ENCODE measurements at regions not wholly inside any gene's neighbourhood (a gene's known extent, or its start where the extent isn't known, plus 50 kb on each side); places are given as distances from the start of the nearest gene placed in this dataset.

GRCh38 chr4:20050768-20051167, 200.9 kb upstream of the SLIT2 start:
- no peak overlapping the region for H3K4ac ChIP-seq (ENCODE audit: low read depth, low read length)
- no peaks in the 10 kb centered on the region for H3K36me3 ChIP-seq (ENCODE audit: control insufficient read depth in 1 of 2, insufficient read depth in 2 of 2, low read length in 2 of 2)
- no peak overlapping the region for H2BK12ac ChIP-seq (ENCODE audit: low read length)
- H3K9ac ChIP-seq (ENCODE audit: low read length), result no peak overlapping the region
- no peaks in the 10 kb centered on the region for H3K4me1 ChIP-seq (ENCODE audit: control insufficient read depth in 1 of 2, insufficient read depth in 2 of 2, low read length in 2 of 2)
- no peak overlapping the region for H3K18ac ChIP-seq (ENCODE audit: low read length)
- H3K4me2 ChIP-seq (ENCODE audit: low read length), result no peak overlapping the region
- WGBS (ENCODE audit: extremely low coverage, insufficient coverage, insufficient read length), result no CpG with 5 or more reads among the region's 6 CpGs
- no peak overlapping the region for H3K14ac ChIP-seq (ENCODE audit: low read length)
- no peak overlapping the region for H3K27ac ChIP-seq (ENCODE audit: low read depth, low read length)
- H4K8ac ChIP-seq (ENCODE audit: low read depth, low read length), result no peak overlapping the region
- no peaks in the 10 kb centered on the region for H3K79me2 ChIP-seq (ENCODE audit: control insufficient read depth, insufficient read depth, low read length, poor library complexity)
- no peaks in the 10 kb centered on the region for H3K27me3 ChIP-seq (ENCODE audit: insufficient read depth, low read length)
- H2BK120ac ChIP-seq (ENCODE audit: insufficient read depth, low read length, poor library complexity), result no peak overlapping the region
- no peak overlapping the region for H4K12ac ChIP-seq (ENCODE audit: low read depth, low read length)
- H2AK5ac ChIP-seq (ENCODE audit: low read length), result no peak overlapping the region
- no peak overlapping the region for H3K4me3 ChIP-seq (ENCODE audit: low read depth, low read length)
- H2BK5ac ChIP-seq (ENCODE audit: low read depth, low read length, poor library complexity), result no peak overlapping the region
- H3K79me1 ChIP-seq (ENCODE audit: low read length), result no peaks in the 10 kb centered on the region
- DNase-seq, result no peak
- no peak overlapping the region for H3K23ac ChIP-seq (ENCODE audit: low read length)
- no peaks in the 10 kb centered on the region for H3K9me3 ChIP-seq (ENCODE audit: insufficient read depth, low read depth, low read length)
- H4K91ac ChIP-seq (ENCODE audit: low read depth, low read length), result no peak overlapping the region
- no peak overlapping the region for H2AFZ ChIP-seq (ENCODE audit: insufficient read depth, low read length, poor library complexity)

- Histone ChIP-seq H3K9ac (ENCODE audit: low read length) (no peak overlapping the region), H3K79me2 (ENCODE audit: control insufficient read depth, insufficient read depth, low read length, poor library complexity) (no peaks in the 10 kb centered on the region), H3K4ac (ENCODE audit: low read depth, low read length) (no peak overlapping the region), H2BK12ac (ENCODE audit: low read length) (no peak overlapping the region), H3K23ac (ENCODE audit: low read length) (no peak overlapping the region), H2BK120ac (ENCODE audit: insufficient read depth, low read length, poor library complexity) (no peak overlapping the region), H4K91ac (ENCODE audit: low read depth, low read length) (no peak overlapping the region), H3K36me3 (ENCODE audit: control insufficient read depth in 1 of 2, insufficient read depth in 2 of 2, low read length in 2 of 2) (no peaks in the 10 kb centered on the region), H3K79me1 (ENCODE audit: low read length) (no peaks in the 10 kb centered on the region), H3K4me2 (ENCODE audit: low read length) (no peak overlapping the region), H3K9me3 (ENCODE audit: insufficient read depth, low read depth, low read length) (no peaks in the 10 kb centered on the region), H4K8ac (ENCODE audit: low read depth, low read length) (no peak overlapping the region), H3K4me3 (ENCODE audit: low read depth, low read length) (no peak overlapping the region), H3K18ac (ENCODE audit: low read length) (no peak overlapping the region), H2AK5ac (ENCODE audit: low read length) (no peak overlapping the region), H3K27me3 (ENCODE audit: insufficient read depth, low read length) (no peaks in the 10 kb centered on the region), H4K12ac (ENCODE audit: low read depth, low read length) (no peak overlapping the region), H3K14ac (ENCODE audit: low read length) (no peak overlapping the region), H3K27ac (ENCODE audit: low read depth, low read length) (no peak overlapping the region), H3K4me1 (ENCODE audit: control insufficient read depth in 1 of 2, insufficient read depth in 2 of 2, low read length in 2 of 2) (no peaks in the 10 kb centered on the region), H2BK5ac (ENCODE audit: low read depth, low read length, poor library complexity) (no peak overlapping the region), H2AFZ (ENCODE audit: insufficient read depth, low read length, poor library complexity) (no peak overlapping the region)
- no peak for DNase-seq
- no CpG with 5 or more reads among the region's 3 CpGs for WGBS (ENCODE audit: extremely low coverage, insufficient coverage, insufficient read length)
Measured at GRCh38 chr4:20049889-20050288, 201.8 kb upstream of the SLIT2 start.

GRCh38 chr4:20046931-20047677, 204.6 kb upstream of the SLIT2 start:
- Histone ChIP-seq H3K4me2 (ENCODE audit: low read length) (no peak overlapping the region), H3K4ac (ENCODE audit: low read depth, low read length) (no peak overlapping the region), H4K8ac (ENCODE audit: low read depth, low read length) (no peak overlapping the region), H3K79me1 (ENCODE audit: low read length) (no peaks in the 10 kb centered on the region), H2BK5ac (ENCODE audit: low read depth, low read length, poor library complexity) (no peak overlapping the region), H3K9me3 (ENCODE audit: insufficient read depth, low read depth, low read length) (no peaks in the 10 kb centered on the region), H4K91ac (ENCODE audit: low read depth, low read length) (no peak overlapping the region), H3K23ac (ENCODE audit: low read length) (no peak overlapping the region), H3K18ac (ENCODE audit: low read length) (no peak overlapping the region), H2BK12ac (ENCODE audit: low read length) (no peak overlapping the region), H3K36me3 (ENCODE audit: control insufficient read depth in 1 of 2, insufficient read depth in 2 of 2, low read length in 2 of 2) (no peaks in the 10 kb centered on the region), H4K12ac (ENCODE audit: low read depth, low read length) (no peak overlapping the region), H3K14ac (ENCODE audit: low read length) (no peak overlapping the region), H2AK5ac (ENCODE audit: low read length) (no peak overlapping the region), H3K4me3 (ENCODE audit: low read depth, low read length) (no peak overlapping the region), H3K4me1 (ENCODE audit: control insufficient read depth in 1 of 2, insufficient read depth in 2 of 2, low read length in 2 of 2) (no peaks in the 10 kb centered on the region), H3K27me3 (ENCODE audit: insufficient read depth, low read length) (no peaks in the 10 kb centered on the region), H3K79me2 (ENCODE audit: control insufficient read depth, insufficient read depth, low read length, poor library complexity) (no peaks in the 10 kb centered on the region), H2BK120ac (ENCODE audit: insufficient read depth, low read length, poor library complexity) (no peak overlapping the region), H3K27ac (ENCODE audit: low read depth, low read length) (no peak overlapping the region), H3K9ac (ENCODE audit: low read length) (no peak overlapping the region), H2AFZ (ENCODE audit: insufficient read depth, low read length, poor library complexity) (no peak overlapping the region)
- DNase-seq, result peak in 1 of 2 donors; percentile 4
- WGBS (ENCODE audit: extremely low coverage, insufficient coverage, insufficient read length), result no CpG with 5 or more reads among the region's 3 CpGs

GRCh38 chr4:20046179-20046578, 205.5 kb upstream of the SLIT2 start:
- Histone ChIP-seq H3K4me1 (ENCODE audit: control insufficient read depth in 1 of 2, insufficient read depth in 2 of 2, low read length in 2 of 2) (no peaks in the 10 kb centered on the region), H2BK12ac (ENCODE audit: low read length) (no peak overlapping the region), H3K14ac (ENCODE audit: low read length) (no peak overlapping the region), H3K18ac (ENCODE audit: low read length) (no peak overlapping the region), H2AFZ (ENCODE audit: insufficient read depth, low read length, poor library complexity) (no peak overlapping the region), H3K4me2 (ENCODE audit: low read length) (no peak overlapping the region), H4K91ac (ENCODE audit: low read depth, low read length) (no peak overlapping the region), H3K9ac (ENCODE audit: low read length) (no peak overlapping the region), H3K4ac (ENCODE audit: low read depth, low read length) (no peak overlapping the region), H4K8ac (ENCODE audit: low read depth, low read length) (no peak overlapping the region), H2AK5ac (ENCODE audit: low read length) (no peak overlapping the region), H3K23ac (ENCODE audit: low read length) (no peak overlapping the region), H3K27me3 (ENCODE audit: insufficient read depth, low read length) (no peaks in the 10 kb centered on the region), H3K9me3 (ENCODE audit: insufficient read depth, low read depth, low read length) (no peaks in the 10 kb centered on the region), H3K79me2 (ENCODE audit: control insufficient read depth, insufficient read depth, low read length, poor library complexity) (no peaks in the 10 kb centered on the region), H3K79me1 (ENCODE audit: low read length) (no peaks in the 10 kb centered on the region), H3K4me3 (ENCODE audit: low read depth, low read length) (no peak overlapping the region), H2BK120ac (ENCODE audit: insufficient read depth, low read length, poor library complexity) (no peak overlapping the region), H3K36me3 (ENCODE audit: control insufficient read depth in 1 of 2, insufficient read depth in 2 of 2, low read length in 2 of 2) (no peaks in the 10 kb centered on the region), H4K12ac (ENCODE audit: low read depth, low read length) (no peak overlapping the region), H3K27ac (ENCODE audit: low read depth, low read length) (no peak overlapping the region), H2BK5ac (ENCODE audit: low read depth, low read length, poor library complexity) (no peak overlapping the region)
- DNase-seq, result no peak
- WGBS (ENCODE audit: extremely low coverage, insufficient coverage, insufficient read length), result no CpG with 5 or more reads among the region's 4 CpGs
